ENCODE measurements at regions not wholly inside any gene's neighbourhood (a gene's known extent, or its start where the extent isn't known, plus 50 kb on each side); places are given as distances from the start of the nearest gene placed in this dataset.

GRCh38 chr16:88316941-88317612, 65.7 kb upstream of the ZNF469 start:
- peaks cover 0 to 2% (median 0%) of the 10 kb centered on the region in 12 donors for H3K9me3 ChIP-seq
- 80 to 85% (median 84%) methylated on average over 12 to 18 of the region's 18 CpGs for WGBS, 4 donors
- H3K27me3 ChIP-seq: no peaks in the 10 kb centered on the region
- intact Hi-C loops (cut with DNase I): no loop called here
- H3K4me1 ChIP-seq: peaks cover 0 to 14% (median 4%) of the 10 kb centered on the region in 12 donors
- no peaks in the 10 kb centered on the region for H3K36me3 ChIP-seq
- H3K4me3 ChIP-seq: no peak overlapping the region
- no peak overlapping the region for H3K27ac ChIP-seq
- DNase-seq (peak in 1 of 5 donors; percentile 25), ATAC-seq (no peak)
- no peak for TF ChIP-seq CTCF (IDR thresholded peaks at IDR 0.05)
- no peak for TF ChIP-seq POLR2A (IDR thresholded peaks at IDR 0.05)

DNA sequence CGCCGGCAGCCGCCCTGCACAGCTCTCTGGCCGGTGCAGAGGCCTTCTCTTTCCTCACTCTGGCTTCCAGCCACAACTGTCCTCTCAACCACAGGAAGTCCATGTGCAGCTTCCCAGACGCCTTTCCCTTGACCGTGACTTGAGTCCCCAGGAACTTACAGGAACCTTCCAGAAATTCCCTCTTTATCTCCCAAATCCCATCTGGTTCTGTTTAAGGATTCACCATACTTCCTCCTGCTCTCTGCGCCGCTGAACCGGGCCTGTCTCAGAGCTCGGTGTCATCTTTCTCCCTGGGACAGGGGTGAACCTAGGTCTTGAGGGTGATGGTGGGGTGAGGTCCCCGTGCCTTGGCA, 65.2 kb upstream of the ZNF469 start:
- TF ChIP-seq CTCF (IDR thresholded peaks at IDR 0.05) (no peak), POLR2A (IDR thresholded peaks at IDR 0.05) (no peak)
- Histone ChIP-seq H3K9me3 (peaks cover 0 to 2% (median 0%) of the 10 kb centered on the region in 12 donors), H3K27me3 (no peaks in the 10 kb centered on the region), H3K4me3 (no peak overlapping the region), H3K4me1 (peaks cover 0 to 14% (median 4%) of the 10 kb centered on the region in 12 donors), H3K27ac (no peak overlapping the region), H3K36me3 (no peaks in the 10 kb centered on the region)
- peak in 3 of 4 donors; percentile 28 to 72 (median 71) for ATAC-seq
- intact Hi-C loops (cut with DNase I): no loop called here
- 43 to 58% (median 48%) methylated on average over 8 to 11 of the region's 11 CpGs for WGBS, 4 donors
- DNase-seq: peak in 3 of 5 donors; percentile 51

- H3K36me3 ChIP-seq: no peaks in the 10 kb centered on the region
- ATAC-seq (peak in 1 of 4 donors; percentile 12), DNase-seq (peak in 1 of 5 donors; percentile 61)
- no peak overlapping the region for H3K4me3 ChIP-seq
- intact Hi-C loops (cut with DNase I): no loop called here
- peaks cover 0 to 14% (median 4%) of the 10 kb centered on the region in 12 donors for H3K4me1 ChIP-seq
- no peaks in the 10 kb centered on the region for H3K27me3 ChIP-seq
- no peak overlapping the region for H3K27ac ChIP-seq
- peaks cover 0 to 2% (median 0%) of the 10 kb centered on the region in 12 donors for H3K9me3 ChIP-seq
- WGBS, 4 donors: 85 to 91% (median 89%) methylated on average over 14 of the region's 14 CpGs
- TF ChIP-seq CTCF (IDR thresholded peaks at IDR 0.05) (no peak), POLR2A (IDR thresholded peaks at IDR 0.05) (no peak)
These were observed 64.7 kb upstream of the ZNF469 start for GRCh38 chr16:88318051-88318450.

DNA sequence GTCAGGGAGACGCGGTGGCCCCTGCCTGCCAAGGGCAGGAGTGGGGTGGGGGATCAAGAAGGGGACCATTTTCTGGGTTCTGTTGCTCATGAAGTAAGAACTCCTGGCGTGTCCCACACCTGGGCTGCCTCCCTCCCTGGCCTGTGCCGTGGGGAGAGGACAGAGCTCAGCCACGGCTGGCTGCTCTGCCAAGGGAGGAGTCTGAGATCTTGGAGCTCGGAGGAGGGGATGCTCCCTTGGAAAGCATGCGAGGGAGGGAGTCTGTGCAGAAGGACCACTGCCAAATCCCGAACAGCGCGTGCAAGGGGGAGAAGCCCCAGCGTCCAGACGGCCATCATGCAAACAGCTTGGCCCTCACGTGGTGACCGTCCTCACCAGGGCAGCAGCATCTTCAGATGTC, 64.2 kb upstream of the ZNF469 start:
- Histone ChIP-seq H3K4me1 (peaks cover 0 to 14% (median 4%) of the 10 kb centered on the region in 12 donors), H3K36me3 (no peaks in the 10 kb centered on the region), H3K4me3 (no peak overlapping the region), H3K27me3 (no peaks in the 10 kb centered on the region), H3K9me3 (peaks cover 0 to 2% (median 0%) of the 10 kb centered on the region in 12 donors), H3K27ac (no peak overlapping the region)
- no peak for ATAC-seq
- DNase-seq: peak in 1 of 5 donors; percentile 55
- TF ChIP-seq POLR2A (IDR thresholded peaks at IDR 0.05): no peak
- WGBS, 4 donors: 75 to 91% (median 81%) methylated on average over 12 to 14 of the region's 14 CpGs
- intact Hi-C loops (cut with DNase I): no loop called here
